Bronchial epithelial cell (primary cell): ENCODE measurements at regions not wholly inside any gene's neighbourhood (a gene's known extent, or its start where the extent isn't known, plus 50 kb on each side); places are given as distances from the start of the nearest gene placed in this dataset.

Experiments used
- DNase-seq: peaks from one replicate; pipeline ENCODE4 v3.0.0-alpha.2; 2010; ENCODE audit warnings: low read depth
- FAIRE-seq: peaks from 2 replicates; lab custom pipeline; 2011; peaks lifted over from hg19 to GRCh38; lab: Jason Lieb, UNC
- H3K27me3 ChIP-seq: 2 replicates; pipeline ENCODE4 v1.5.1; 2011; ENCODE audit warnings: low read length; ENCODE audit not compliant: control insufficient read depth, insufficient read depth
- H3K36me3 ChIP-seq: 2 replicates; pipeline ENCODE4 v1.5.1; 2011; ENCODE audit warnings: low read length; ENCODE audit not compliant: control insufficient read depth, insufficient read depth
- H3K4me3 ChIP-seq: 2 replicates; pipeline ENCODE4 v1.5.1; 2011; ENCODE audit warnings: mild to moderate bottlenecking, low read depth, low read length, control low read depth
- TF ChIP-seq, protein P1 (sequence below): IDR thresholded peaks from 2 replicates; pipeline ENCODE4 v1.5.1; 2011; ENCODE audit warnings: mild to moderate bottlenecking, moderate library complexity, low read length, control low read depth, inconsistent platforms; ENCODE audit not compliant: insufficient read depth, severe bottlenecking

DNA sequence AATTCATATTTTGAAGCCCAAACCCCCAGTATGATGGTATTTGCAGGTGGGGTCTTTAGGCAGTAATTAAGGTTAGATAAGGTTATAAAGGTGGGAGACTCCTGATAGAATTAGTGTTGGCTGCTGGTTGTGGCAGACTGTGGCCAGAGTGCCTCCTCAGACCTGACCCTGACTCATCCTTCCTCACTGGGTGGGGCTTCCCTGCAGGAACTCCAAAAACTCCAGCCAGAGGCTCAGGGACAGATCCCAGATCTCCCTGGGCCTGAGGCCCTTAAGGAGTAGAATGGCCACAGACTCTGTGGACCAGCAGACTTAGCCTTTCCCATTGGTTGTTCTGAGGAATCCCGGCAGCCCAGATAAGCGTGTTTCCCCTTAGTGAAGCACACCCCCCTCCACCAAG is 463.0 kb upstream of the CPEB2 start:
- TF ChIP-seq, protein P1, sequence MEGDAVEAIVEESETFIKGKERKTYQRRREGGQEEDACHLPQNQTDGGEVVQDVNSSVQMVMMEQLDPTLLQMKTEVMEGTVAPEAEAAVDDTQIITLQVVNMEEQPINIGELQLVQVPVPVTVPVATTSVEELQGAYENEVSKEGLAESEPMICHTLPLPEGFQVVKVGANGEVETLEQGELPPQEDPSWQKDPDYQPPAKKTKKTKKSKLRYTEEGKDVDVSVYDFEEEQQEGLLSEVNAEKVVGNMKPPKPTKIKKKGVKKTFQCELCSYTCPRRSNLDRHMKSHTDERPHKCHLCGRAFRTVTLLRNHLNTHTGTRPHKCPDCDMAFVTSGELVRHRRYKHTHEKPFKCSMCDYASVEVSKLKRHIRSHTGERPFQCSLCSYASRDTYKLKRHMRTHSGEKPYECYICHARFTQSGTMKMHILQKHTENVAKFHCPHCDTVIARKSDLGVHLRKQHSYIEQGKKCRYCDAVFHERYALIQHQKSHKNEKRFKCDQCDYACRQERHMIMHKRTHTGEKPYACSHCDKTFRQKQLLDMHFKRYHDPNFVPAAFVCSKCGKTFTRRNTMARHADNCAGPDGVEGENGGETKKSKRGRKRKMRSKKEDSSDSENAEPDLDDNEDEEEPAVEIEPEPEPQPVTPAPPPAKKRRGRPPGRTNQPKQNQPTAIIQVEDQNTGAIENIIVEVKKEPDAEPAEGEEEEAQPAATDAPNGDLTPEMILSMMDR: no peak
- no peaks in the 10 kb centered on the region for H3K27me3 ChIP-seq
- FAIRE-seq (no peak), DNase-seq (peak; percentile 7)
- H3K36me3 ChIP-seq: no peaks in the 10 kb centered on the region
- no peak overlapping the region for H3K4me3 ChIP-seq

- H3K27me3 ChIP-seq: no peaks in the 10 kb centered on the region
- DNase-seq: no peak
- FAIRE-seq: no peak
- TF ChIP-seq, protein P1: no peak
- no peaks in the 10 kb centered on the region for H3K36me3 ChIP-seq
- no peak overlapping the region for H3K4me3 ChIP-seq
Measured at GRCh38 chr4:14545163-14545562, 457.1 kb upstream of the CPEB2 start.

- no peak for FAIRE-seq
Measured at GRCh38 chr4:14545807-14546206, 456.5 kb upstream of the CPEB2 start.

GRCh38 chr4:14552119-14552518 is 450.2 kb upstream of the CPEB2 start:
- FAIRE-seq (no peak), DNase-seq (no peak)
- Histone ChIP-seq H3K4me3 (no peak overlapping the region), H3K36me3 (no peaks in the 10 kb centered on the region), H3K27me3 (no peaks in the 10 kb centered on the region)
- TF ChIP-seq, protein P1: no peak

More at GRCh38 chr4:14545807-14546206, 456.5 kb upstream of the CPEB2 start:
- Histone ChIP-seq H3K27me3 (no peaks in the 10 kb centered on the region), H3K4me3 (no peak overlapping the region), H3K36me3 (no peaks in the 10 kb centered on the region)
- DNase-seq: no peak
- TF ChIP-seq, protein P1: no peak

GRCh38 chr4:14559646-14560045 is 442.6 kb upstream of the CPEB2 start:
- no peak for FAIRE-seq

GRCh38 chr4:14560577-14560976 is 441.7 kb upstream of the CPEB2 start:
- no peak for DNase-seq
- Histone ChIP-seq H3K27me3 (no peaks in the 10 kb centered on the region), H3K36me3 (no peaks in the 10 kb centered on the region), H3K4me3 (no peak overlapping the region)
- FAIRE-seq: no peak
- TF ChIP-seq, protein P1: no peak

More at GRCh38 chr4:14559646-14560045, 442.6 kb upstream of the CPEB2 start:
- no peaks in the 10 kb centered on the region for H3K36me3 ChIP-seq
- TF ChIP-seq, protein P1: no peak
- no peaks in the 10 kb centered on the region for H3K27me3 ChIP-seq
- DNase-seq: no peak
- H3K4me3 ChIP-seq: no peak overlapping the region
